Femur (tissue), 1 donor: ENCODE measurements at regions not wholly inside any gene's neighbourhood (a gene's known extent, or its start where the extent isn't known, plus 50 kb on each side); places are given as distances from the start of the nearest gene placed in this dataset.
A peak's percentile ranks its signal among the peaks of the same experiment; 100 is the strongest.

Experiments used
- DNase-seq: peaks from one replicate; pipeline ENCODE4 v3.0.0-alpha.2; 2017

GRCh38 chr4:144495944-144496343 lies 150.0 kb upstream of the HHIP start:
- no peak for DNase-seq

GRCh38 chr4:144499777-144500176 lies 146.2 kb upstream of the HHIP start:
- DNase-seq = no peak

GRCh38 chr4:144501231-144501780 lies 144.7 kb upstream of the HHIP start:
- DNase-seq = no peak

GRCh38 chr4:144504883-144505282 lies 141.1 kb upstream of the HHIP start:
- DNase-seq = no peak

GRCh38 chr4:144507311-144508101 lies 138.4 kb upstream of the HHIP start:
- DNase-seq = no peak

- peak; percentile 40 for DNase-seq
Observed at GRCh38 chr4:144509088-144510015, 136.6 kb upstream of the HHIP start.

GRCh38 chr4:144514736-144515135 lies 131.2 kb upstream of the HHIP start:
- no peak for DNase-seq

- DNase-seq = no peak
Observed at GRCh38 chr4:144518181-144518895, 127.6 kb upstream of the HHIP start.

- no peak for DNase-seq
Observed at GRCh38 chr4:144531841-144532240, 114.1 kb upstream of the HHIP start.

- DNase-seq = no peak
Observed at GRCh38 chr4:144547678-144548298, 98.2 kb upstream of the HHIP start.

- peak; percentile 35 for DNase-seq
Observed at GRCh38 chr4:144556636-144557035, 89.3 kb upstream of the HHIP start.

- DNase-seq = no peak
Observed at GRCh38 chr4:144557404-144557803, 88.6 kb upstream of the HHIP start.

GRCh38 chr4:144562019-144562705 lies 83.8 kb upstream of the HHIP start:
- peak; percentile 38 for DNase-seq

- no peak for DNase-seq
Observed at GRCh38 chr4:144564358-144564757, 81.6 kb upstream of the HHIP start.

- DNase-seq = no peak
Observed at GRCh38 chr4:144565527-144566195, 80.3 kb upstream of the HHIP start.

- DNase-seq = no peak
Observed at GRCh38 chr4:144572660-144573059, 73.3 kb upstream of the HHIP start.

- DNase-seq = no peak
Observed at GRCh38 chr4:144574000-144574399, 72.0 kb upstream of the HHIP start.

- DNase-seq = no peak
Observed at GRCh38 chr4:144574509-144574908, 71.4 kb upstream of the HHIP start.

GRCh38 chr4:144575181-144575580 lies 70.8 kb upstream of the HHIP start:
- DNase-seq = peak; percentile 40

- DNase-seq = no peak
Observed at GRCh38 chr4:144578681-144579080, 67.3 kb upstream of the HHIP start.

GRCh38 chr4:144579411-144580030 lies 66.4 kb upstream of the HHIP start:
- DNase-seq = no peak
